ENCODE measurements at regions not wholly inside any gene's neighbourhood (a gene's known extent, or its start where the extent isn't known, plus 50 kb on each side); places are given as distances from the start of the nearest gene placed in this dataset.
"Not testable (repeated sequence)": the region's sequence is repeated elsewhere in the genome, so short reads cannot be mapped to it uniquely, and the experiment has no call there.

GRCh38 chr14:37841039-37841438 is 245.6 kb downstream of the TTC6 start:
- in situ Hi-C loops (cut with HindIII; ENCODE audit: low sequenced_read_pairs), result not testable (repeated sequence)

GRCh38 chr14:37842106-37842505 is 246.7 kb downstream of the TTC6 start:
- in situ Hi-C loops (cut with HindIII; ENCODE audit: low sequenced_read_pairs), result no loop called here

GRCh38 chr14:37843954-37844607 is 248.7 kb downstream of the TTC6 start:
- in situ Hi-C loops (cut with HindIII; ENCODE audit: low sequenced_read_pairs), result no loop called here

GRCh38 chr14:37844614-37845013 is 249.2 kb downstream of the TTC6 start:
- in situ Hi-C loops (cut with HindIII; ENCODE audit: low sequenced_read_pairs), result no loop called here

GRCh38 chr14:37848985-37849621 is 253.7 kb downstream of the TTC6 start:
- in situ Hi-C loops (cut with HindIII; ENCODE audit: low sequenced_read_pairs), result no loop called here

GRCh38 chr14:37851054-37851453 is 255.6 kb downstream of the TTC6 start:
- in situ Hi-C loops (cut with HindIII; ENCODE audit: low sequenced_read_pairs), result loop anchor here (25.0 kb wide), 1 partner anchor 589 kb away; no protein-coding TSS in a partner anchor

- in situ Hi-C loops (cut with HindIII; ENCODE audit: low sequenced_read_pairs), result loop anchor here (25.0 kb wide), 1 partner anchor 594 kb away; no protein-coding TSS in a partner anchor
These were observed 260.4 kb downstream of the TTC6 start for GRCh38 chr14:37855871-37856270.

GRCh38 chr14:37857774-37858266 is 262.4 kb downstream of the TTC6 start:
- in situ Hi-C loops (cut with HindIII; ENCODE audit: low sequenced_read_pairs), result loop anchor here (25.0 kb wide), 1 partner anchor 596 kb away; no protein-coding TSS in a partner anchor

GRCh38 chr14:37858733-37859132 is 263.3 kb downstream of the TTC6 start:
- in situ Hi-C loops (cut with HindIII; ENCODE audit: low sequenced_read_pairs), result loop anchor here (25.0 kb wide), 1 partner anchor 596 kb away; no protein-coding TSS in a partner anchor

GRCh38 chr14:37859177-37859576 is 263.7 kb downstream of the TTC6 start:
- in situ Hi-C loops (cut with HindIII; ENCODE audit: low sequenced_read_pairs), result loop anchor here (25.0 kb wide), 1 partner anchor 597 kb away; no protein-coding TSS in a partner anchor

- in situ Hi-C loops (cut with HindIII; ENCODE audit: low sequenced_read_pairs), result loop anchor here (25.0 kb wide), 1 partner anchor 600 kb away; no protein-coding TSS in a partner anchor
These were observed 266.8 kb downstream of the TTC6 start for GRCh38 chr14:37862263-37862662.

- in situ Hi-C loops (cut with HindIII; ENCODE audit: low sequenced_read_pairs), result loop anchor here (25.0 kb wide), 1 partner anchor 602 kb away; no protein-coding TSS in a partner anchor
These were observed 268.7 kb downstream of the TTC6 start for GRCh38 chr14:37864128-37864527.

- in situ Hi-C loops (cut with HindIII; ENCODE audit: low sequenced_read_pairs), result loop anchor here (25.0 kb wide), 1 partner anchor 603 kb away; no protein-coding TSS in a partner anchor
These were observed 269.7 kb downstream of the TTC6 start for GRCh38 chr14:37864861-37865718.

- in situ Hi-C loops (cut with HindIII; ENCODE audit: low sequenced_read_pairs), result loop anchor here (25.0 kb wide), 1 partner anchor 604 kb away; no protein-coding TSS in a partner anchor
These were observed 270.5 kb downstream of the TTC6 start for GRCh38 chr14:37865719-37866549.

GRCh38 chr14:37869633-37870032 is 274.2 kb downstream of the TTC6 start:
- in situ Hi-C loops (cut with HindIII; ENCODE audit: low sequenced_read_pairs), result loop anchor here (25.0 kb wide), 1 partner anchor 607 kb away; no protein-coding TSS in a partner anchor

- in situ Hi-C loops (cut with HindIII; ENCODE audit: low sequenced_read_pairs), result loop anchor here (25.0 kb wide), 1 partner anchor 608 kb away; no protein-coding TSS in a partner anchor
These were observed 274.7 kb downstream of the TTC6 start for GRCh38 chr14:37870170-37870569.

GRCh38 chr14:37870632-37871346 is 275.4 kb downstream of the TTC6 start:
- in situ Hi-C loops (cut with HindIII; ENCODE audit: low sequenced_read_pairs), result loop anchor here (25.0 kb wide), 1 partner anchor 608 kb away; no protein-coding TSS in a partner anchor

- in situ Hi-C loops (cut with HindIII; ENCODE audit: low sequenced_read_pairs), result loop anchor here (25.0 kb wide), 1 partner anchor 612 kb away; no protein-coding TSS in a partner anchor
These were observed 278.6 kb downstream of the TTC6 start for GRCh38 chr14:37874065-37874428.
